ENCODE measurements at regions not wholly inside any gene's neighbourhood (a gene's known extent, or its start where the extent isn't known, plus 50 kb on each side); places are given as distances from the start of the nearest gene placed in this dataset.

DNA sequence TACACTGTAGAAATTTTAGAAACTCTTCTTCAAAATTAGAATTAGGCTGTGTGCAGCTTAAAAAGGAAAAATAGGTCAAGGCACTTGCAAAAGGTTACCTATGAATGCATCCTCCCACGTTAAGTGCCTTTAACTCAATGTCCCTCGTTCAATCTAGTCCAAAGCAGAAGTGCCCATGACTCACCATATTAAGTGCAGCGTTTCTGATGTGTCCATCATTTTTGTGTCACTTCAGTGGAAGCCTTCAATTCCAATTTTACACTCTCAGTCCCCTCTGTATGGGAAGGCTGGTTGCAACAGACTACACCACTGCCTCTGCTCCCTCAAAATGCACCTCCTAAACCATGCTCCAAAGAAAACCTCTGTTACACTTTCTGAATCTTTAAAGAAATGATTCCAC, 53.4 kb downstream of the FOXB1 start:
- no peak for DNase-seq

DNA sequence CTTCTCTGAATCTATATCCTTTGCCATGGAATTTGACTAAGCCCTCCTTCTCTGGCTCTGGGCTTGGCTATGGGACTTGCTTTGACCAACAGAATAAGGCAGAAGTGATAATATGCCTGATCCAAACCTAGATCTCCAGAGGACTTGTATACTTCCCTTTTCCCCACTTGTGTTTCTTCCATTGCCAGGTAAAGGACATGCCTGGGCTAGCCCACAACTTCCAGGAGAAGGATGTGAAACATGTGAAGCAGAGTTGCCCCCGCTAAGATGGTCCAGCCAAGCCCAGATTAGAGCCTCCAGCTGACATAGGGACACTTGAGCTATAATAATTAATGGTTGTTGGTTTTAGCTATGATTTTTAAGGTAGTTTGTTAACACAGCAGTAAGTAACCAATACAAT, 55.1 kb downstream of the FOXB1 start:
- DNase-seq = no peak

DNA sequence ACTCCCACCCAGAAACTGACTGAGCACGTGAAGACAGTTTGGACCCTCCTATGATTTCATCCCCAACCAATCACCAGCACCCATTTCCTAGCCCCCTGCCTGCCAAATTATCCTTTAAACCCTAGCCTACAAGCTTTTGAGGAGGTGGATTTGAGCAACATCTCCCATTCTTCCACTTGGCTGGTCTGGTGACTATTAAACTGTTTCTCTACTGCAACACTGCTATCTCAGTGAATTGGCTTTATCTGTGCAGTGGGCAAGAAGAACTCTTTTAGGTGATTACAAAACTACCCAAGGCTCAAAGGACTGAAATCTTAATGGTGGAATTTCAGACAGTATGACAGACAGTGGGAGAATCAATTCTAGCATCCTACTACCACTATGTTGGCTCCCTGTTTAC, 57.6 kb downstream of the FOXB1 start:
- DNase-seq = no peak

DNA sequence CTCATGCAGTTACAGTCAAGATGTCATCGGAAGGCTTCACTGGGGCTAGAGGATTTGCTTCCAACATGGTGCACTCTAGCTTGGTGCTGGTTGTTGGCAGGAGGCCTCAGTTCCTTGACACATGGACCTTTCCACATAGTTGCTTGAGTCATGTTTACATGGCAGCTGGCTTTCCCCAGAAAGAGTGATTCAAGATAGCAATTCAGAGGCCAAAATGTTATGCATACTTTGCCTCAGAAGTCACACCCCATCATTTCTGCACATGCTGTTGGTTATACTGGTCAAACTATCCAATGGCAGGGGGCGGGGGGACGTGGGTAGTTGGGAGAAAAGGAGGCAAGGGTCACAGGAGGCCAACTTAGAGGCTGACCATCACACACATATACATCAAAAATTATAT, 58.7 kb downstream of the FOXB1 start:
- DNase-seq = no peak

DNA sequence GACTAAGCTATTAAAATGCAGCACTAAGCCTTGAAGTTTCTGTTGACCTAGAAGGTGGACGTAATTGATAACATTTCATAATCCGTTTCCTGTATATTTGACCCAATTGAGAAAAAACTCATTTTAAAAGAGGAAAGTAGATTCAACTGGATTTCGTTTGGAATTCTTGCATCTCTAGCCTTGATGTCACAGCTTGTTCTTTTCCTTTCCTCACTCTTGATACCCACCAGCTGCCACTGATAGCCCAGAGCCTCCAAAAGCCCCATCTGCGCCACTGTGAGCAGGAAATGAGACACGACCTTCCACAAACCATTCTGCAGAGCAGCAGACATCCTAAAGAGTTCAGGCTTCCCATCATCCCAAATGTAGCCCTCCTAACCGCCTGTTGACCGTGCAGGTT, 61.8 kb downstream of the FOXB1 start:
- no peak for DNase-seq

DNA sequence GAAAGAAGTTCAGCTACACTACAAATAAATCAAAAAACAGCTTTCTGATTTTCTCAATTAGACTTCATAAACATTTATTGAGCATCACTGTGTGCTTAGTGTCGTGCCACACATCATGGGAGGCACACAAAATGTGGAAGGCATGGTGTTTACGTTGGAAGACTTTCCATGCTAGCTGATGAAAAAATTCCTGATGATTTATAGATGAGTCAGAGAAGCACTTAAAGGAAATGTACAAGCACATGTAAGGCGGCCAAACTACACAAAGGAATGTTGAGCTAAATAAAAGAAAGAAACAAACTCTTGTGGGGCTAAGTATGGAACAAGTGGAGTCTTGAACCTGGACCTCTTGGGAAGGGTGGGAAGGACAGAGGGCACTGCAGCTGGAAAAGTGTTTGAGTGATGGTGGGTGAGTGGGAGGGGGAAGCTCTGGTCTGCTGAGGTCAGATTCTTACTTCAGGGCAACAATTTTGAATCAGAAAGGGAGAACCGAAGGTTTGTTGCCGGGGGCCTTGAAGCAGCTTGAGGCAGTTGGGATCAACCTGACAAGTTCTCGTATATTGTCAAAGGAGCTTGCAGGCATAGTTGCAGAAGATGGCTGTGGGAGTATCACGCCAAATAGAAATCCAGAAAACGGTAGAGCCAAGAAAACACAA, 66.9 kb downstream of the FOXB1 start:
- no peak for DNase-seq

DNA sequence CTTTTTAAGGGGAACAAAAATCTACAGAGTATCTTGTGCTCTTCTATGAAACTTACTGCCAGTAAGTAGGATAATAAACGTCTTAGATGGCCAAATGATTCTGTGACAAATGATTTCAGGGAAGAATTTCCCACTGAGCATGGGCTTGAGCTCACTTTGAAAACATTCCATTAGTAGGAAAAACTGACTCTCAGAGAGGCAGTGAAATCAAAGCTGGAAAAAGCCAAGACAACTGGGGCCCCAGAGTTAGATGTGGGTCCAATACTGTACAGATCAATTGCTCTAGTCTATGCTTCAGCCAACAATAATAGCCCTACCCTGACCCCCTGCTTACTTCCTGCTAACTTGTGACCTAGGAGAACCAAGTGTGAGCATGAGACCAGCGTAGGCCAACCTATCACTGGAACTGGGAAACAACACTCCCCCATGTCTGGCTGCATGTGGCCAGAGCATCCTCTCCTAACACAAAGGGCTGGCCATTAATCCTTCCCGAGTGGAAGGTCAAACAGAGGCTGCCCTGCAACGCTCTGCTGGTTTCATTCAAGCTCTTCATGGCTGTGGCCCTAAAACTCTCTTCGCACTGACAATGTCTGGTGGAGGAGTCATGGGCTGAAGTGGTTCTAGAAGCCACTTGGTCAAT, 68.8 kb downstream of the FOXB1 start:
- no peak for DNase-seq

DNA sequence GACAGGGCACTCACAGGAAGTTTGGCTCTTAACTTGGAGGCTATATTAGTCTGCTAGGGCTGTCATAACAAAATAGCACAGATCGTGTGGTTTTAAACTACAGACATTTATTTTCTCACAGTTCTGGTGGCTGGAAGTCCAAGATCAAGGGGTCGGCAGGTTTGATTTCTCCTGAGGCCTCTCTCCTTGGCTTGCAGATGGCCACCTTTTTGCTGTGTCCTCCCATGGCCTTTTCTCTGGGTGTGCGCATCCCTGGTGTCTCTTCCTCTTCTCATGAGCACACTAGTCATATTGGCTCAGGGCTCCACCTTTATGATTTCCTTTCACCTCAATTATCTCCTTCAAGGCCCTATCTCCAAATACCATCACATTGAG, 69.3 kb downstream of the FOXB1 start:
- DNase-seq = no peak

DNA sequence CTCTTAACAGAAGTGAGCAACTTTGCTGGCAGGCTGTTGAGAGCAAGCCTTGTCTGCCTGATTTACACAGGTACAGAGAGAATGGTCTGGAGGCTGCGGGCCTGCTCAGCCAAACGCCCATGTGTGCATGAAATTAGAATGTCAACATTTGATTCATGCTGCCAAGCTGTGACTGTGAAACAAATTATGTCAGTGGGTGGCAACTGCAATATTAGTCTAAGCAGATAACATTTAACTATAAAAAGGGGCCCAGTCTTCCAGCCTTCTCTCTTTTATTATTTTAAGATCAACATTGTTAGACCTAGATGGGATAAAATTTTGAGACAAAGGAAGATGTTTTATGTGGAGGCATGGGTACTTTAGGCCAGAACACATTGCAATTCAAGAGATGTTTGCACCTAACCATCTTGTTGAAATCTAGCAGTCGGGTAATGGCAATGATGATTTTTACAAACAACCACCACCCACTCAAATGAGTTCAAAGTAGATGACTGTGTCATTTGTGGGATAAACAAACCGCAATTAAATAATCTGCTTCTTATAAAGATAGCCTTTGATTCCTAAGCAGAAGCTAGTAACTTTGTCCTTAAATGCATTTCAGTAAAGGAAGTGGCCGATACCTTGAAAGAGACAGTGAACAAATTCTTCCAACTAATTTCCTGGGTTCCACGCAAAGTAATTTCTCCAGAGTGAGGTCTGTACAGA, 70.2 kb downstream of the FOXB1 start:
- no peak for DNase-seq

DNA sequence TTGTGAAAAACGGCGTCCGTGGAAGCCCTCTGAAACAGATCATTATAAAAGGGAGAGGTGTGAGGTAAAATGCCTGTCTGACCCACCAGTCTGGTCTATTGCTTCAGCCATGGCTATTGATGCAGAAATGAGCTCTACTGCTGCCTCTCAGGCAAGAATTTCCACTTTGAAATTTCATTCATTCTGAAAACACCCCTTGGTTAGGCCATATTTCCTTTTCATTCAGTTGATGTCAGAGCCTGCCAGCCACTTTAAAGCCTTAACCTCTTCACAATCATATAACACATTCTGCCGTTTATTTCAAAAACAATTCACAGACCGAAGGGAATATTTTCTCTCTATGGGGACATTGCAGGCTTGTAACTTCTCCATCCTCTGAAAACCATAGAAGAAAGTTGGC, 71.9 kb downstream of the FOXB1 start:
- no peak for DNase-seq

DNA sequence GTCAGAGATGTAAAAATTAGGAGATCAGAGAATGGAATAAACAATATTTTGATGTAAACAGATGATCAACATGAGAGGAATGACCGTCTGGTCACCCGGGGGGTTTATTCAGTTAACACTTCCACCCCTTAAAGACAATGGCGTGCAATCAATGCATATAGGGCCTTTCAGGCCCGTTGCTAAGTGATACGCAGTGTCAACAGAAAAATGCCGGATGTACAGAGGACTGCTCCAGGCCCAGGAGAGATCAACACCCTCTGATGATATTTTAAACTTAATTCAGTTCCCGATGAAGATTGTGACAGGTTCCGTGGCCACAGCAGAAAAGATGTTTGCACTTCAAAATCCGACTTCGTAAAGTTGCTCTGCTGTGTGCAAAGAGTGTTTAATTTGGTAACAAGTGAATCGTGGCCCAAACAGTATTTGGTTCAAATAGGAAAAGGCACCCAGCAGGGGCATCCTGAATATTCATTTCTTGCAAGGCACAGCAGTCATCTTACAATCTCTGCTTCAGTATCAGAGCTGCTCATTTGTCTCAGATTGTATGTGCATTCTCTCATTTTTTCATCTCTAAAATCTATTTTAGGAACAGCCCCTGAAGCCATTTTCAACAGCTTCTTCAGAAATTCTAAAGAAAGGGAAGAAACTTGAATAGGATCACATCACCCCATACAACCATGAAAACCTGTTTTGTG, 72.6 kb downstream of the FOXB1 start:
- no peak for DNase-seq

DNA sequence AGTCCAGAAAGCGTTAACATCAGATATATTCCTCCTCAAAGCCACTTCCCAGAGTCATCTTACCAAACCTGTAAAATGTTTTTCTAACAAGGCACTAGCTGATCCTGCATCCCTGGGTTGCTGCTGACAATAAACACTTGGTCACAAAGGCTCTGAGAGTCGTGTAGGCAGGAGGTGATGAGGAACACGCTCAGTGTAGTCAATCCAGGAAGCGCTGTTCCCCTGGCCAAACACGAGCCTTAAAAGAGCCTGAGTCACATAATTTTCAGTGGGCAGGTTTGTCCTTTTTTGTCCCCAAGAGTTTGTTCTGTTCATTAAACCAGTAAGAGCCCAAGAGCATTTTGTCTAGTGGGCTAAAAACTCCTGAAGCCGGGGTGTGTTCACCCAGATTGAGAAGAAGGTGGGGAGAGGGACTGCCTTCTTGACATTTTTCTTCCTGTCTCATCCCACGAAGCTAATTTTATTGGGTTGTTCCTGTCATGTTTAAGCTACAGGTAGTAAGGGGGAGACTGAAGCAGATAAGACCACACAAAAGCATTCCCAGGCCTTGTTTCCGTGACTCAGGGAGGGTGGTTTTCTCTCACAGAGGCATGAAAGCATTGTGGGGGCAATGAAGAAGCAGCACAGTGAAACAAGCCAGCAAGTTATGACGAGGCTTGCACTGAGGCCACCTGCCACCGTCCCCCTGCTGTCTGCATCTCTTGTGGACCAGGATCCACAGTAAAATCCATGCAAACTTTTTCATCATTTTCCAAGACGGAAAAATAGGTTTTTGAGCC, 73.7 kb downstream of the FOXB1 start:
- DNase-seq = no peak

DNA sequence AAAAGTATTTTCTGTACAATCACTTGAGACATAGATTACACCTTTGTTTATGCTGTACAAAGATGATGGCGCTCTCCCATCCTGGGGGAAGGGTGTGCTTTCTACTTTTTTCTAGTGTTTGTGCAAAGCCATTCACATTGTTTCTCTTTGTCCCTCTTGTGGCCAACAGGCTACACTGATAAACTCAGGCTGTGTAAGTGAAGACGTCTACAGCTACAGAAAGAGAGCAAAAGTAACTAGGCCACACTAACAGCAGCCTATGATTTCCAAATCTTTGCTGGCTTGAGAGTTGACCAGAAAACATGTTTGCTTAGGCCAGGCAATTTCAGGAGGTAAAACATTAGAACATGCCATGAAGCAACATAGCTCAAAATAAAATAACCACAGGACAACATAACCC, 75.1 kb downstream of the FOXB1 start:
- no peak for DNase-seq

DNA sequence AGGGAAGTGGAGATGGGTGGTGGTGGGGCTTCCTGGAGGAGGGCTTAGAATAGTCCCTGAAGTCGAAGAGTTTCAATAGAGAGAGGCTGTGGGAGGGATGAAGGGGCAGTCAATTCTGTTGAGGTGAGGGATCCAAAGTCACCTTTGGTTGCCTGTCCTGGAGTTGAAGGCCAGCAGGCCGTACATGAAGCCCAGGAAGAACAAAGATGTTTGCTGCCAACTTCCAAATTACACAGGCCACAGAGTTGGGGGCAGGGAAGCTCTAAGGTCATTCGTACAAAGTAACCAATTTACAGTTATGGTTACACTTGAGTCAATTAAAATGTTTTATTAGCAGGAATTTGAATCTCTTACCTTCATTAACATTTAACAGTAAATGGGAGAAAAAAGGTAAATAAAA, 77.9 kb downstream of the FOXB1 start:
- no peak for DNase-seq

DNA sequence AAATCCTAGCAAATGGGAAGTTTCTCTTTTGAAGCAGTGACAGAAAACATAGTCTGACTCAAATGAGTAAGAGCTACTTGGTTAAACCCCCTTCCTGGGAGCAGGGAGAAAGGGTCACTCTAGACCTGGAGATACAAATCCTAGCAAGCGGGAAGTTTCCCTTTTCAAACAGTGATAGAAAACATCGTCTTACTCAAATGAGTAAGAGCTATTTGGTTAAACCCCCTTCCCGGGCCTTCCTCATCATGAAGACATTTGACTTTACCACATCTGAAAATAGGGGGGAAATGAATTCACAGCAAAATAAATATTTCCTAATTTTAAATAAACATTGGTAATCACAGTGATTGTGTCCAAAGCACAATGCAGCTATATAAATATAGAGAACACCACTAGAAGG, 79.2 kb downstream of the FOXB1 start:
- DNase-seq = no peak

DNA sequence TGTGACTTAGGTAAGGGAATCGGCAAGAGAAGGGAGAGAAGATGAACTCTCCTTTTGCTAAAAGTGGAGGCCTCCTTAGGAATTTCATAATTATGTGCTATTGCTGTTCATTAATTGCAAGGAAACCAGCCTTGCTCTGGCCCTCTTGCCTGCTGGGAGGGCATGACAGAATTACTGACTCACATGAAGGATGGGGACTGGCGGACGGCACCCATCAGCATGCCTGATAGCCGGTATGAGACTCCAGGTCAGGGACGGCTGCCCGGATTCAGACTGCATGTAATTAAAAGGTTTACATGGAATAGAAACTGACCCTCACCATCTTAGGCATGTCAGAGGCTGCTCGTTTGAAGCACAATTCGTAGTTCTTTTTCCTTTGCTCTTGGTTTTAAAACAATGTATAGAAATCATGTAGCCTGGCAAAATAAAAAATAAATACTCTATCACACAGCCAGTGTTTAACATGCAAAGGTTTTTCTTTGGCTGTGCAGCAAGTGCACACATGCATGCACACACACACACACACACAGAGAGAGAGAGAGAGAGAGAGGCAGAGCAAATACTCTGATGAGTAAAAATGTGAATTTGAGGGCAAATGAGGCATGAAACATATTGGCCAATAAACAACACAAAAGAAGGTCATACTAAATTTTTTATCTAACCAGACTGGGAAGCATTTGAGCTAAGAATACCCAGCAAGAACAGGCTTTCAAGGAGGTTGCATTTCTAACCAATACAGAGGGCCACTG, 82.7 kb downstream of the FOXB1 start:
- no peak for DNase-seq

DNA sequence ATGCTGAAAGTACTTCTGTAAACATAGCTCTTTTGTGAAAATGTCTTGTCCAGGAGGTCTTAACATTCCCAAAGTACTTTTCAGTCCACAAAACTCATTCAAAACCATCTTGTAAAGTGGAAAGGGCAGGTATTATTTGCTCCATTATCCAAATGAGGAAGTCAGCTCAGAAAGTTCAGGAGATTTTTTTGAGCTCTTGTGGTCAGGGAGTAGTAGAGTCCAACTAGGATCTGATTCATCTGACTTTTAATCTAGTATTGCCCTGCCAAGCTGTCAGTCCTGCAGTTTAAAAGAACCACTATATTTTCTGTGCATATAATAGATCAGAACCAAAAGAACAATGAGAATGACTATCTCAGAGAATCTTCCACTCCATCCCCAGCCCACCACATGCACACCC, 83.5 kb downstream of the FOXB1 start:
- no peak for DNase-seq

DNA sequence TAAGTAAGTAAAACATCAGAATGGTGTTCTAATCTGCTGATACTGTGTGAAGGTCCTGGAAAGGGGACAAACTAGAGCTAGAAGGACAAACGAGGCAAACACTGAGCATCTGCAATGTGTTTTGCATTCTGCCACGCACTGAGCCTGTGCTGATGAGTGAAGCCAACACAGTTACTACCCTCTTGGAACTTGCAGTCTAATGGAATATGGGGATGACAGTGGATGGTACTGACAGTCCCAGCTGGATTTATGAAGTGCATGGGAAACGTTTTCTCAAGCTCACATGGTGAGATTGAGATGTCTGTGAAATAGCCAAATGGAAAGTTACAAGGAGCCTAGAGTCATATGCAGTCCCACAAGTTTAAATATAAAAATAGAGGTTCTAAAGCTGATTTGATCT, 86.6 kb downstream of the FOXB1 start:
- no peak for DNase-seq

DNA sequence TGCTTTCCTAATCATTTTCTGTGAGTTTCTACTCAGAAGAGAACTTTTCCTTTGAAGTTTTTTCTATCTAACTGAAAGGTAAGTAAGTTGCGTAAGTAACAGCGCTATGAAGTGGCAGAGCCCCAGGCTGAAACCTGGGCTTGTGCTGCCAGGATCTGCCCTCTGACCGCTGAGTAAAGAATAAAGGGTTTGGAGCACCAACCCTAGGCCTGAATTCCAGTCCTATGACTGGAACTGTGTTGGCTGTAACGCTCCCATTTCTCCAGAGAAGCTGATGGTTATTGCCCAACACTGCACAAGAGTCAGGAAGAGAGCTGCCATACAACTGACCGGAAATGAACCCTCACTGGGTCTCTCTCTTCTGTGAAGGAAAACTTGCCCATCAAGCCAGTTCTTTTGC, 87.0 kb downstream of the FOXB1 start:
- no peak for DNase-seq

DNA sequence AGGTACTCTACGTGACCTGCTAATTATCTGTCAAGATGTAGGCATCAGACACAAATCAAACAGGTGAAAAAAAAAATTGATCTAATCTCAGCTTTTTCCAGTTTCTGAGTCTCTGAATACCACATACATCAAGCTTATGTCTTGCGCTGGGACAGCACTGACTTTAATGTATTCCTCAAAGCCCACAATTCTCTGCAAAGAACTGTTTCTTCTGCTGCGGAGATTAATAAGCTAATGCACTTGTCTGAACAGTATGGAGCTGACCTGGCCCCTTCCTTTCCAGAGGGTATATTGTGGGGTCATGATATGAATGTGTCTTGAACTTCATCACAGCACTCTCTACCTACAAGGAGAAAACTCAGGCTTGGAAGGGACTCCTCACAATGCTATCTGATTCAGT, 87.8 kb downstream of the FOXB1 start:
- no peak for DNase-seq

DNA sequence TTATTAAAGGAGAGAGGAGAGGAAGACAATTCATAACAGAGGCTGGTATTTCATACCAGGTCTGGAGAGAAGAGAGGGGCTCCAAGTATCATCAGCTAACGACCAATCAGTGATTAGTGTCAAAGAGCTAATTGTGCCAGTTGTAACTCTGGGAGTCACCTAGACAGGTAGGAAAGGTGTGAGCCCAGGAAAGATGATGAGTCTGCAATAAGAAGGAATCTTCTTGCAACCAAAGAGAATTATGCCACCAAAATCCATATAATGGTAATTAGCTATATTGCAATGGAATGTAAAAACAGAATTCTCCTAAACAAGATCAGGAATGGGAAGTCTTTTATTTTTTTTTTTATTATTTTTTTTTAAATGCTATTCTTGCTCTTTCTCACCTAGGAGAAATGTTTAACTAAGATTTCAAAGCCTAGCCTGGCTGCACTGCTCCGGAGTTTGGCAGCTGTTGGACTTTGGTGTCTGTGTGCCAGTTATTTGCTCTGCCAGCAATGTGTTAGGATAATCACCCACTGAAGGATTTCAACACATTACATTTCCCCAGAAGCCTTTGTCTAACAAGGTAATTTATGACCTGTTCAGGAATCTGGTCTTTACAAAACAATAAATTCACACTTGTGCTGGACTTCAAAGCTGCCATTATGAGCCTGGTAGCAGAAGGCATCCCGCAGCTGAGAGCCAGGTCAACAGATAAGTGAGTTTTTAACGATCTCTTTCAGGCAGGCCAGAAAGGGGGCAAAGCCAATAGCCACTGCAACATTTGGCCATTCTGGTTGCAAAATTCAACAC, 89.4 kb downstream of the FOXB1 start:
- DNase-seq = no peak

DNA sequence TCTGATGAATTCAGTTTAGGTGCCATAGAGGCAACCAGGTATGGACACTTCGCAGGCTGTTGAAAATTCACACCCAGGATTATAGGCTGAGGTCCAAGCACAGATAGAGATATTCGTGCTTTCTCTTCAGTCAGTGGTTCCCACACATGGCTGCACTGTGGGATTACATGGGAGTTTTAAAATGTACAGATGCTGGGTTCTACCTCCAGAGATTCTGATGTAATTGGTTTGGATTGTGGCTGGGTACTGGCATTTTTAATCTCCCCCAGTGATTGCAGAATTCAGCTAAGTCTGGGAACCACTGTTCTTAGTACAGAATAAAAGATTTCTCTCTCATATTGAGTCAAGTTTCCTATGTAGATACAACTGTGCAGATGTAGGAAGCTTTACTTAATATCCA, 91.6 kb downstream of the FOXB1 start:
- no peak for DNase-seq

All from CD4-positive, alpha-beta T cell treated with Interleukin-6 for 4 hours (primary cell).